ENCODE measurements at regions not wholly inside any gene's neighbourhood (a gene's known extent, or its start where the extent isn't known, plus 50 kb on each side); places are given as distances from the start of the nearest gene placed in this dataset.
"Not testable (repeated sequence)": the region's sequence is repeated elsewhere in the genome, so short reads cannot be mapped to it uniquely, and the experiment has no call there.

DNA sequence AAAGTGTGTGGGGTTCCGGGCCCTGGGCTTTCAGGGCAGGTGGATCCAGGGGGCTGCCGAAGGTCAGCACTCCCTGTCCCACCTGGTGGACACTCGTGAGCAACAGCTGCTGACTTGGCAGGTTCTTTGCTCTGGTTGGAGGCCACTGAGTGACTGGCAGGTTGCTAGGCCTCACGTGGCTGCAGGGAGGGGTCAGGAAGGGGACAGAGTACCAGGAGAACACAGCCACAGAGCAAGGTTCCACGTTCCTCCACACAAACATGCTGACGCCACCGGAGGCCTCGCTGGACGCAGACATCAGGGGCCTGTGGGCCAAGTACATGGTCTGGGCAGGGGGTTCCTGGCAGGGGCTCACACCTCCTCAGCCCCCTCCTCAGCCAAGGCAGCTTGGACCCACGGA is 152.0 kb upstream of the CDK13 start:
- TF ChIP-seq, protein P1, sequence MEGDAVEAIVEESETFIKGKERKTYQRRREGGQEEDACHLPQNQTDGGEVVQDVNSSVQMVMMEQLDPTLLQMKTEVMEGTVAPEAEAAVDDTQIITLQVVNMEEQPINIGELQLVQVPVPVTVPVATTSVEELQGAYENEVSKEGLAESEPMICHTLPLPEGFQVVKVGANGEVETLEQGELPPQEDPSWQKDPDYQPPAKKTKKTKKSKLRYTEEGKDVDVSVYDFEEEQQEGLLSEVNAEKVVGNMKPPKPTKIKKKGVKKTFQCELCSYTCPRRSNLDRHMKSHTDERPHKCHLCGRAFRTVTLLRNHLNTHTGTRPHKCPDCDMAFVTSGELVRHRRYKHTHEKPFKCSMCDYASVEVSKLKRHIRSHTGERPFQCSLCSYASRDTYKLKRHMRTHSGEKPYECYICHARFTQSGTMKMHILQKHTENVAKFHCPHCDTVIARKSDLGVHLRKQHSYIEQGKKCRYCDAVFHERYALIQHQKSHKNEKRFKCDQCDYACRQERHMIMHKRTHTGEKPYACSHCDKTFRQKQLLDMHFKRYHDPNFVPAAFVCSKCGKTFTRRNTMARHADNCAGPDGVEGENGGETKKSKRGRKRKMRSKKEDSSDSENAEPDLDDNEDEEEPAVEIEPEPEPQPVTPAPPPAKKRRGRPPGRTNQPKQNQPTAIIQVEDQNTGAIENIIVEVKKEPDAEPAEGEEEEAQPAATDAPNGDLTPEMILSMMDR (IDR thresholded peaks at IDR 0.05) = not testable (repeated sequence)
- TF ChIP-seq POLR2A (IDR thresholded peaks at IDR 0.05) = not testable (repeated sequence)

Data from vagina (tissue), 2 donors.